HCT116 (cell line): ENCODE measurements at regions not wholly inside any gene's neighbourhood (a gene's known extent, or its start where the extent isn't known, plus 50 kb on each side); places are given as distances from the start of the nearest gene placed in this dataset.

Experiments
- EGR1 ChIP-seq: IDR thresholded peaks from 2 replicates; pipeline ENCODE4 v1.6.1; 2012; ENCODE audit warnings: low read depth
- EZH2 ChIP-seq: fragments of 200-600 bp; sonication (generic); IDR thresholded peaks from 2 replicates; pipeline ENCODE4 v1.6.1; 2017; ENCODE audit warnings: antibody characterized with exemption, mixed run types
- POLR2A ChIP-seq: IDR thresholded peaks from 2 replicates; pipeline ENCODE4 v1.7.0; 2011; ENCODE audit warnings: borderline replicate concordance; ENCODE audit not compliant: insufficient read depth, insufficient read length; ENCODE audit errors: extremely low read depth
- POLR2AphosphoS5 ChIP-seq: IDR thresholded peaks from 2 replicates; pipeline ENCODE4 v1.6.1; 2011; ENCODE audit warnings: mild to moderate bottlenecking, low read depth, low read length, moderate library complexity
- SIN3A ChIP-seq: IDR thresholded peaks from 2 replicates; pipeline ENCODE4 v1.6.1; 2012; ENCODE audit warnings: low read depth

- no peak for TF ChIP-seq EGR1
- no peak for TF ChIP-seq POLR2A
- TF ChIP-seq POLR2AphosphoS5 = no peak
- TF ChIP-seq EZH2 = no peak
- no peak for TF ChIP-seq SIN3A
These were observed 58.5 kb downstream of the TEX13C start for GRCh38 chrX:125378205-125378604.
